Activated T-cell treated with anti-CD3 and anti-CD28 coated beads, Interleukin-2, amount 50 U/mL, for 24 hours (primary cell): ENCODE measurements at regions not wholly inside any gene's neighbourhood (a gene's known extent, or its start where the extent isn't known, plus 50 kb on each side); places are given as distances from the start of the nearest gene placed in this dataset.
"Not testable (repeated sequence)": the region's sequence is repeated elsewhere in the genome, so short reads cannot be mapped to it uniquely, and the experiment has no call there.

Source experiments
- DNase-seq: peaks from one replicate; pipeline ENCODE4 v3.0.0-alpha.2; 2020
- H3K27ac Mint-ChIP-seq: 2 replicates; pipeline ENCODE4 v1.8.0; 2020; ENCODE audit warnings: mild to moderate bottlenecking, mixed read lengths
- H3K27me3 Mint-ChIP-seq: 2 replicates; pipeline ENCODE4 v1.8.0; 2020; ENCODE audit warnings: mixed read lengths
- H3K36me3 Mint-ChIP-seq: 2 replicates; pipeline ENCODE4 v1.8.0; 2020; ENCODE audit warnings: low read depth, mixed read lengths
- H3K4me1 Mint-ChIP-seq: 2 replicates; pipeline ENCODE4 v1.8.0; 2020; ENCODE audit warnings: low read depth, mixed read lengths
- H3K4me3 Mint-ChIP-seq: 2 replicates; pipeline ENCODE4 v1.8.0; 2020; ENCODE audit warnings: mild to moderate bottlenecking, moderate library complexity, mixed read lengths
- H3K9me3 Mint-ChIP-seq: 2 replicates; pipeline ENCODE4 v1.8.0; 2020; ENCODE audit warnings: mixed read lengths

GRCh38 chr13:55615081-55615480 lies 1525.6 kb upstream of the PRR20A start:
- Mint-ChIP-seq H3K36me3 (no peaks in the 10 kb centered on the region), H3K4me1 (no peaks in the 10 kb centered on the region)

GRCh38 chr13:55617241-55617640 lies 1523.5 kb upstream of the PRR20A start:
- DNase-seq, result no peak
- Mint-ChIP-seq H3K9me3 (peaks cover 9% of the 10 kb centered on the region), H3K27me3 (no peaks in the 10 kb centered on the region), H3K27ac (no peak overlapping the region), H3K4me3 (no peak overlapping the region), H3K4me1 (no peaks in the 10 kb centered on the region), H3K36me3 (no peaks in the 10 kb centered on the region)

More at GRCh38 chr13:55615081-55615480, 1525.6 kb upstream of the PRR20A start:
- no peak for DNase-seq
- Mint-ChIP-seq H3K4me3 (no peak overlapping the region), H3K27me3 (no peaks in the 10 kb centered on the region), H3K9me3 (peaks cover 13% of the 10 kb centered on the region), H3K27ac (no peak overlapping the region)

- H3K4me1 Mint-ChIP-seq, result no peaks in the 10 kb centered on the region
- peaks cover 55% of the 10 kb centered on the region for H3K9me3 Mint-ChIP-seq
- DNase-seq, result no peak
- H3K4me3 Mint-ChIP-seq, result no peak overlapping the region
- no peaks in the 10 kb centered on the region for H3K36me3 Mint-ChIP-seq
- H3K27me3 Mint-ChIP-seq, result no peaks in the 10 kb centered on the region
- no peak overlapping the region for H3K27ac Mint-ChIP-seq
These were observed 1513.5 kb upstream of the PRR20A start for GRCh38 chr13:55627221-55627620.

- Mint-ChIP-seq H3K27me3 (no peaks in the 10 kb centered on the region), H3K4me3 (no peak overlapping the region), H3K27ac (no peak overlapping the region), H3K9me3 (peaks cover 49% of the 10 kb centered on the region), H3K4me1 (no peaks in the 10 kb centered on the region), H3K36me3 (no peaks in the 10 kb centered on the region)
- DNase-seq, result no peak
These were observed 1508.3 kb upstream of the PRR20A start for GRCh38 chr13:55632402-55632801.

- peaks cover 13% of the 10 kb centered on the region for H3K9me3 Mint-ChIP-seq
- no peaks in the 10 kb centered on the region for H3K4me1 Mint-ChIP-seq
- no peak for DNase-seq
- H3K27ac Mint-ChIP-seq, result no peak overlapping the region
- no peaks in the 10 kb centered on the region for H3K27me3 Mint-ChIP-seq
- no peaks in the 10 kb centered on the region for H3K36me3 Mint-ChIP-seq
- H3K4me3 Mint-ChIP-seq, result no peak overlapping the region
These were observed 1491.2 kb upstream of the PRR20A start for GRCh38 chr13:55649485-55649884.

- no peak overlapping the region for H3K27ac Mint-ChIP-seq
- no peaks in the 10 kb centered on the region for H3K27me3 Mint-ChIP-seq
- H3K4me1 Mint-ChIP-seq, result no peaks in the 10 kb centered on the region
- H3K36me3 Mint-ChIP-seq, result no peaks in the 10 kb centered on the region
- DNase-seq, result no peak
- peaks cover 30% of the 10 kb centered on the region for H3K9me3 Mint-ChIP-seq
- H3K4me3 Mint-ChIP-seq, result no peak overlapping the region
These were observed 1488.1 kb upstream of the PRR20A start for GRCh38 chr13:55652657-55653056.

- Mint-ChIP-seq H3K27me3 (no peaks in the 10 kb centered on the region), H3K9me3 (peaks cover 30% of the 10 kb centered on the region), H3K36me3 (no peaks in the 10 kb centered on the region), H3K4me1 (no peaks in the 10 kb centered on the region), H3K27ac (no peak overlapping the region), H3K4me3 (no peak overlapping the region)
- no peak for DNase-seq
These were observed 1487.2 kb upstream of the PRR20A start for GRCh38 chr13:55653497-55653896.

GRCh38 chr13:55654243-55654642 lies 1486.5 kb upstream of the PRR20A start:
- H3K36me3 Mint-ChIP-seq, result no peaks in the 10 kb centered on the region
- DNase-seq, result no peak
- no peak overlapping the region for H3K27ac Mint-ChIP-seq
- peaks cover 30% of the 10 kb centered on the region for H3K9me3 Mint-ChIP-seq
- H3K4me1 Mint-ChIP-seq, result no peaks in the 10 kb centered on the region
- no peaks in the 10 kb centered on the region for H3K27me3 Mint-ChIP-seq
- no peak overlapping the region for H3K4me3 Mint-ChIP-seq

- DNase-seq, H3K27me3 Mint-ChIP-seq, H3K4me1 Mint-ChIP-seq, H3K4me3 Mint-ChIP-seq, H3K36me3 Mint-ChIP-seq, H3K27ac Mint-ChIP-seq: not testable (repeated sequence)
- peaks cover 33% of the 10 kb centered on the region for H3K9me3 Mint-ChIP-seq
These were observed 1480.5 kb upstream of the PRR20A start for GRCh38 chr13:55660264-55660663.

- no peak overlapping the region for H3K4me3 Mint-ChIP-seq
- H3K36me3 Mint-ChIP-seq, result no peaks in the 10 kb centered on the region
- DNase-seq, result no peak
- no peaks in the 10 kb centered on the region for H3K4me1 Mint-ChIP-seq
- peaks cover 34% of the 10 kb centered on the region for H3K9me3 Mint-ChIP-seq
- H3K27ac Mint-ChIP-seq, result no peak overlapping the region
- H3K27me3 Mint-ChIP-seq, result no peaks in the 10 kb centered on the region
These were observed 1479.9 kb upstream of the PRR20A start for GRCh38 chr13:55660851-55661250.

- DNase-seq, result no peak
- Mint-ChIP-seq H3K27me3 (no peaks in the 10 kb centered on the region), H3K36me3 (no peaks in the 10 kb centered on the region), H3K9me3 (peaks cover 31% of the 10 kb centered on the region), H3K4me1 (no peaks in the 10 kb centered on the region), H3K27ac (no peak overlapping the region), H3K4me3 (no peak overlapping the region)
These were observed 1479.2 kb upstream of the PRR20A start for GRCh38 chr13:55661505-55661904.

- no peak overlapping the region for H3K27ac Mint-ChIP-seq
- H3K36me3 Mint-ChIP-seq, result no peaks in the 10 kb centered on the region
- no peak overlapping the region for H3K4me3 Mint-ChIP-seq
- no peak for DNase-seq
- H3K27me3 Mint-ChIP-seq, result no peaks in the 10 kb centered on the region
- no peaks in the 10 kb centered on the region for H3K4me1 Mint-ChIP-seq
- peaks cover 25% of the 10 kb centered on the region for H3K9me3 Mint-ChIP-seq
These were observed 1476.5 kb upstream of the PRR20A start for GRCh38 chr13:55664178-55664577.

- H3K4me1 Mint-ChIP-seq, result no peaks in the 10 kb centered on the region
- no peak for DNase-seq
- no peak overlapping the region for H3K4me3 Mint-ChIP-seq
- peaks cover 17% of the 10 kb centered on the region for H3K9me3 Mint-ChIP-seq
- no peaks in the 10 kb centered on the region for H3K27me3 Mint-ChIP-seq
- H3K27ac Mint-ChIP-seq, result no peak overlapping the region
- no peaks in the 10 kb centered on the region for H3K36me3 Mint-ChIP-seq
These were observed 1471.7 kb upstream of the PRR20A start for GRCh38 chr13:55669051-55669450.

GRCh38 chr13:55673910-55674309 lies 1466.8 kb upstream of the PRR20A start:
- Mint-ChIP-seq H3K9me3 (peaks cover 18% of the 10 kb centered on the region), H3K27ac (no peak overlapping the region), H3K4me3 (no peak overlapping the region), H3K36me3 (no peaks in the 10 kb centered on the region), H3K27me3 (no peaks in the 10 kb centered on the region), H3K4me1 (no peaks in the 10 kb centered on the region)
- DNase-seq, result no peak

GRCh38 chr13:55682776-55683175 lies 1457.9 kb upstream of the PRR20A start:
- Mint-ChIP-seq H3K4me1 (no peaks in the 10 kb centered on the region), H3K4me3 (no peak overlapping the region), H3K27ac (no peak overlapping the region), H3K36me3 (no peaks in the 10 kb centered on the region), H3K9me3 (peaks cover 6% of the 10 kb centered on the region), H3K27me3 (no peaks in the 10 kb centered on the region)
- no peak for DNase-seq

GRCh38 chr13:55705526-55705925 lies 1435.2 kb upstream of the PRR20A start:
- no peaks in the 10 kb centered on the region for H3K36me3 Mint-ChIP-seq
- DNase-seq, result no peak
- H3K4me1 Mint-ChIP-seq, result no peaks in the 10 kb centered on the region
- H3K9me3 Mint-ChIP-seq, result peaks cover 13% of the 10 kb centered on the region
- no peaks in the 10 kb centered on the region for H3K27me3 Mint-ChIP-seq
- H3K4me3 Mint-ChIP-seq, result no peak overlapping the region
- no peak overlapping the region for H3K27ac Mint-ChIP-seq
